ENCODE measurements at regions not wholly inside any gene's neighbourhood (a gene's known extent, or its start where the extent isn't known, plus 50 kb on each side); places are given as distances from the start of the nearest gene placed in this dataset.

DNA sequence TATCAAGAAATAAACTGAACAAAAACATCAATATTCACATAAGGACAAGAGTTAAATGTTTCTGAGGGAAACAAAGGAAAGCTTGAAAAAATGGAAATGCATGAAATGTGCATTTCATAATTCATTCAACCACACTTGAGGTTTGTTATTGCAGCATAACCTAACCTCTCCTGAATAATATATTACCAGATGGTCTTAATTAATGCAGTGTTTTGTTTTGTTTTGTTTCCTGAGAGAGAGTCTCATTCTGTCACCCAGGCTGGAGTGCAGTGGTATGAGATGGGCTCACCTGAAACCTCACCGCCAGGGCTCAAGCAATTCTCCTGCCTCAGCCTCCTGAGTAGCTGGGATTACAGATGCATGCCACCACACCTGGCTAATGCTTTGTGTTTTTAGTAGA lies 139.9 kb upstream of the PIEZO2 start:
- TF ChIP-seq RAD21 (IDR thresholded peaks at IDR 0.05; ENCODE audit: low read depth): no peak
- no peak for TF ChIP-seq ZFX (IDR thresholded peaks at IDR 0.05)
- TF ChIP-seq, protein P1, sequence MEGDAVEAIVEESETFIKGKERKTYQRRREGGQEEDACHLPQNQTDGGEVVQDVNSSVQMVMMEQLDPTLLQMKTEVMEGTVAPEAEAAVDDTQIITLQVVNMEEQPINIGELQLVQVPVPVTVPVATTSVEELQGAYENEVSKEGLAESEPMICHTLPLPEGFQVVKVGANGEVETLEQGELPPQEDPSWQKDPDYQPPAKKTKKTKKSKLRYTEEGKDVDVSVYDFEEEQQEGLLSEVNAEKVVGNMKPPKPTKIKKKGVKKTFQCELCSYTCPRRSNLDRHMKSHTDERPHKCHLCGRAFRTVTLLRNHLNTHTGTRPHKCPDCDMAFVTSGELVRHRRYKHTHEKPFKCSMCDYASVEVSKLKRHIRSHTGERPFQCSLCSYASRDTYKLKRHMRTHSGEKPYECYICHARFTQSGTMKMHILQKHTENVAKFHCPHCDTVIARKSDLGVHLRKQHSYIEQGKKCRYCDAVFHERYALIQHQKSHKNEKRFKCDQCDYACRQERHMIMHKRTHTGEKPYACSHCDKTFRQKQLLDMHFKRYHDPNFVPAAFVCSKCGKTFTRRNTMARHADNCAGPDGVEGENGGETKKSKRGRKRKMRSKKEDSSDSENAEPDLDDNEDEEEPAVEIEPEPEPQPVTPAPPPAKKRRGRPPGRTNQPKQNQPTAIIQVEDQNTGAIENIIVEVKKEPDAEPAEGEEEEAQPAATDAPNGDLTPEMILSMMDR (IDR thresholded peaks at IDR 0.05 in 2 of 3, conservative IDR thresholded peaks at IDR 0.05 in 1 of 3; ENCODE audit: borderline replicate concordance in 1 of 3, insufficient read depth in 1 of 3, low read depth in 2 of 3, low read length in 2 of 3): no peak
- TF ChIP-seq POLR2A (IDR thresholded peaks at IDR 0.05; ENCODE audit: borderline replicate concordance, extremely low read depth, insufficient read depth, insufficient read length): no peak
- TF ChIP-seq POLR2AphosphoS5 (IDR thresholded peaks at IDR 0.05; ENCODE audit: low read depth, low read length): no peak
- TF ChIP-seq EZH2 (IDR thresholded peaks at IDR 0.05): no peak
- no peak for TF ChIP-seq YY1 (IDR thresholded peaks at IDR 0.05; ENCODE audit: extremely low read depth, insufficient replicate concordance, low read depth, low read length)

All from HCT116 (cell line).